Thymus (tissue), 11 donors: ENCODE measurements at regions not wholly inside any gene's neighbourhood (a gene's known extent, or its start where the extent isn't known, plus 50 kb on each side); places are given as distances from the start of the nearest gene placed in this dataset.
"Not testable (repeated sequence)": the region's sequence is repeated elsewhere in the genome, so short reads cannot be mapped to it uniquely, and the experiment has no call there.

Experiments used
- DNase-seq, 9 donors: peaks; one replicate each; pipeline ENCODE4 v3.0.0-alpha.2; 2013; ENCODE audit warnings: low spot score in 9 of 9, low read depth in 6 of 9, missing footprints in 1 of 9
- H3K27ac ChIP-seq, 2 donors: one replicate each; pipeline ENCODE4 v1.5.1; 2013; ENCODE audit warnings: control low read depth in 1 of 2, low read depth in 1 of 2, low read length in 1 of 2, mild to moderate bottlenecking in 1 of 2, moderate library complexity in 1 of 2
- H3K27me3 ChIP-seq, 2 donors: one replicate each; pipeline ENCODE4 v1.5.1; 2013; ENCODE audit warnings: low read length in 1 of 2; ENCODE audit not compliant: control insufficient read depth in 2 of 2, insufficient read depth in 1 of 2
- H3K36me3 ChIP-seq, 2 donors: one replicate each; pipeline ENCODE4 v1.5.1; 2013; ENCODE audit warnings: low read length in 1 of 2, mild to moderate bottlenecking in 1 of 2, moderate library complexity in 1 of 2; ENCODE audit not compliant: control insufficient read depth in 2 of 2, insufficient read depth in 2 of 2
- H3K4me1 ChIP-seq, 2 donors: one replicate each; pipeline ENCODE4 v1.5.1; 2013; ENCODE audit warnings: low read length in 2 of 2; ENCODE audit not compliant: control insufficient read depth in 2 of 2, insufficient read depth in 2 of 2
- H3K4me3 ChIP-seq, 2 donors: one replicate each; pipeline ENCODE4 v1.5.1; 2013; ENCODE audit warnings: low read length in 2 of 2, control low read depth in 1 of 2, mild to moderate bottlenecking in 1 of 2
- H3K9me3 ChIP-seq, 2 donors: one replicate each; pipeline ENCODE4 v1.5.1; 2013; ENCODE audit warnings: low read length in 1 of 2, mild to moderate bottlenecking in 1 of 2; ENCODE audit not compliant: control insufficient read depth in 2 of 2, insufficient read depth in 1 of 2
- WGBS: extraction: QIAGEN DNeasy Blood & Tissue Kit; methylation state at CpG from one replicate; pipeline ENCODE4 v1.1.7; 2013; 5-methylcytosine and 5-hydroxymethylcytosine counted together
- donor health status: healthy.

- Histone ChIP-seq H3K27ac (no peak overlapping the region), H3K27me3 (no peaks in the 10 kb centered on the region), H3K9me3 (peaks cover 0 to 23% of the 10 kb centered on the region in 2 donors), H3K36me3 (no peaks in the 10 kb centered on the region), H3K4me3 (no peak overlapping the region), H3K4me1 (no peaks in the 10 kb centered on the region)
- 72% methylated on average over 3 of the region's 3 CpGs for whole genome bisulfite sequencing
- no peak for DNase-seq
These were observed 2224.0 kb upstream of the AGA start for GRCh38 chr4:179666226-179666625.

- Histone ChIP-seq H3K4me3 (no peak overlapping the region), H3K27ac (no peak overlapping the region), H3K4me1 (no peaks in the 10 kb centered on the region), H3K27me3 (no peaks in the 10 kb centered on the region), H3K36me3 (no peaks in the 10 kb centered on the region), H3K9me3 (peaks cover 0 to 5% of the 10 kb centered on the region in 2 donors)
- DNase-seq, result no peak
- WGBS, result 61% methylated on average over 2 of the region's 2 CpGs
These were observed 2229.4 kb upstream of the AGA start for GRCh38 chr4:179671609-179672008.

GRCh38 chr4:179678093-179678814, 2236.0 kb upstream of the AGA start:
- Histone ChIP-seq H3K27me3 (no peaks in the 10 kb centered on the region), H3K4me1 (no peaks in the 10 kb centered on the region), H3K9me3 (peaks cover 0 to 2% of the 10 kb centered on the region in 2 donors), H3K36me3 (no peaks in the 10 kb centered on the region), H3K27ac (no peak overlapping the region), H3K4me3 (no peak overlapping the region)
- DNase-seq, result no peak
- 95% methylated on average over 8 of the region's 8 CpGs for WGBS

- DNase-seq, H3K9me3 ChIP-seq, H3K36me3 ChIP-seq, H3K4me1 ChIP-seq, H3K27me3 ChIP-seq, H3K27ac ChIP-seq, H3K4me3 ChIP-seq: not testable (repeated sequence)
- WGBS, result 94% methylated on average over 4 of the region's 4 CpGs
These were observed 2241.4 kb upstream of the AGA start for GRCh38 chr4:179683661-179684060.

GRCh38 chr4:179692222-179692621, 2250.0 kb upstream of the AGA start:
- no peak overlapping the region for H3K4me3 ChIP-seq
- 80% methylated on average over 1 of the region's 1 CpG for WGBS
- H3K36me3 ChIP-seq, result no peaks in the 10 kb centered on the region
- H3K4me1 ChIP-seq, result no peaks in the 10 kb centered on the region
- no peaks in the 10 kb centered on the region for H3K9me3 ChIP-seq
- H3K27ac ChIP-seq, result no peak overlapping the region
- DNase-seq, result no peak
- no peaks in the 10 kb centered on the region for H3K27me3 ChIP-seq

GRCh38 chr4:179695175-179695574, 2252.9 kb upstream of the AGA start:
- Histone ChIP-seq H3K4me3 (no peak overlapping the region), H3K27me3 (no peaks in the 10 kb centered on the region)

GRCh38 chr4:179698321-179698720, 2256.1 kb upstream of the AGA start:
- Histone ChIP-seq H3K36me3 (no peaks in the 10 kb centered on the region), H3K27me3 (no peaks in the 10 kb centered on the region), H3K4me1 (no peaks in the 10 kb centered on the region), H3K27ac (no peak overlapping the region), H3K9me3 (no peaks in the 10 kb centered on the region), H3K4me3 (no peak overlapping the region)
- 89% methylated on average over 5 of the region's 5 CpGs for WGBS
- no peak for DNase-seq

More at GRCh38 chr4:179695175-179695574, 2252.9 kb upstream of the AGA start:
- Histone ChIP-seq H3K9me3 (no peaks in the 10 kb centered on the region), H3K36me3 (no peaks in the 10 kb centered on the region), H3K4me1 (no peaks in the 10 kb centered on the region), H3K27ac (no peak overlapping the region)
- DNase-seq, result no peak
- 92% methylated on average over 5 of the region's 5 CpGs for WGBS

GRCh38 chr4:179709961-179710624, 2267.9 kb upstream of the AGA start:
- WGBS, result 59% methylated on average over 4 of the region's 4 CpGs

GRCh38 chr4:179719766-179720450, 2277.7 kb upstream of the AGA start:
- 95% methylated on average over 8 of the region's 8 CpGs for WGBS
- peaks cover 0 to 13% of the 10 kb centered on the region in 2 donors for H3K9me3 ChIP-seq
- no peaks in the 10 kb centered on the region for H3K36me3 ChIP-seq
- no peaks in the 10 kb centered on the region for H3K4me1 ChIP-seq
- no peaks in the 10 kb centered on the region for H3K27me3 ChIP-seq
- DNase-seq, result no peak
- H3K4me3 ChIP-seq, result no peak overlapping the region
- no peak overlapping the region for H3K27ac ChIP-seq

More at GRCh38 chr4:179709961-179710624, 2267.9 kb upstream of the AGA start:
- no peaks in the 10 kb centered on the region for H3K27me3 ChIP-seq
- H3K27ac ChIP-seq, result no peak overlapping the region
- H3K36me3 ChIP-seq, result no peaks in the 10 kb centered on the region
- H3K4me3 ChIP-seq, result no peak overlapping the region
- H3K4me1 ChIP-seq, result no peaks in the 10 kb centered on the region
- no peaks in the 10 kb centered on the region for H3K9me3 ChIP-seq
- DNase-seq, result no peak
